ENCODE measurements at regions not wholly inside any gene's neighbourhood (a gene's known extent, or its start where the extent isn't known, plus 50 kb on each side); places are given as distances from the start of the nearest gene placed in this dataset.

DNA sequence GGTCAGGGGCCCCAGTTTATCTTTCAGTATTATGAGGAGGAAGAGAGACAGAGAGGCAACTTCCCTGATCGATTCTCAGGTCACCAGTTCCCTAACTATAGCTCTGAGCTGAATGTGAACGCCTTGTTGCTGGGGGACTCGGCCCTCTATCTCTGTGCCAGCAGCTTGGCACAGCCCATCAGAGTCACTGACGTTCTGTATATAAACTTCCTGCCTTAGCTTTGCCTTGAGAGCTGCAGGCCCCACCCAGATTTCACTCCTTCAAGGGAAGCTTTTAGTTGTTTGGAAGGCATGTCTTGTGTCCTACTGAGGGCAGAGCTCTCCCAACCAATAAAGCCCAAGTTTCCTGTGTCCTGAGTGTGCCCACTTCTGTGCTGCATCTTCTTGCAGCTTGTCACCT is 242.5 kb upstream of the PRSS58 start:
- Histone ChIP-seq H3K9me3 (ENCODE audit: control insufficient read depth, low read depth, low read length) (no peaks in the 10 kb centered on the region), H3K79me2 (ENCODE audit: control insufficient read depth, insufficient read depth, low read length) (no peaks in the 10 kb centered on the region), H4K20me1 (ENCODE audit: control insufficient read depth, extremely low read depth, insufficient read depth, low read length) (no peaks in the 10 kb centered on the region), H3K9ac (ENCODE audit: control insufficient read depth, extremely low read depth, insufficient read depth, low read length) (no peak overlapping the region), H3K36me3 (ENCODE audit: control insufficient read depth in 2 of 2, extremely low read depth in 1 of 2, insufficient read depth in 2 of 2, low read length in 2 of 2) (no peaks in the 10 kb centered on the region), H2AFZ (ENCODE audit: control insufficient read depth, low read length) (peak overlapping the region; percentile 79), H3K4me2 (ENCODE audit: control insufficient read depth, extremely low read depth, insufficient read depth, low read depth, low read length) (no peak overlapping the region), H3K27me3 (ENCODE audit: control insufficient read depth, extremely low read depth, insufficient read depth, low read length) (no peaks in the 10 kb centered on the region), H3K9me1 (ENCODE audit: control insufficient read depth, extremely low read depth, insufficient read depth, low read length) (no peaks in the 10 kb centered on the region), H3K4me3 (ENCODE audit: control insufficient read depth in 2 of 3, extremely low read depth in 1 of 3, insufficient read depth in 2 of 3, low read depth in 1 of 3, low read length in 3 of 3) (no peak overlapping the region), H3K27ac (ENCODE audit: control insufficient read depth, insufficient read depth, low read length) (no peak overlapping the region), H3K4me1 (ENCODE audit: control insufficient read depth, extremely low read depth, insufficient read depth, low read length) (peaks cover 31% of the 10 kb centered on the region)
- DNase-seq (ENCODE audit: low read depth, low spot score) (no peak), FAIRE-seq (no peak)
- dilution Hi-C loops (cut with MboI; ENCODE audit: extremely low pct_ligation_motif_present, low sequenced_read_pairs) = no loop called here
- TF ChIP-seq, protein P1, sequence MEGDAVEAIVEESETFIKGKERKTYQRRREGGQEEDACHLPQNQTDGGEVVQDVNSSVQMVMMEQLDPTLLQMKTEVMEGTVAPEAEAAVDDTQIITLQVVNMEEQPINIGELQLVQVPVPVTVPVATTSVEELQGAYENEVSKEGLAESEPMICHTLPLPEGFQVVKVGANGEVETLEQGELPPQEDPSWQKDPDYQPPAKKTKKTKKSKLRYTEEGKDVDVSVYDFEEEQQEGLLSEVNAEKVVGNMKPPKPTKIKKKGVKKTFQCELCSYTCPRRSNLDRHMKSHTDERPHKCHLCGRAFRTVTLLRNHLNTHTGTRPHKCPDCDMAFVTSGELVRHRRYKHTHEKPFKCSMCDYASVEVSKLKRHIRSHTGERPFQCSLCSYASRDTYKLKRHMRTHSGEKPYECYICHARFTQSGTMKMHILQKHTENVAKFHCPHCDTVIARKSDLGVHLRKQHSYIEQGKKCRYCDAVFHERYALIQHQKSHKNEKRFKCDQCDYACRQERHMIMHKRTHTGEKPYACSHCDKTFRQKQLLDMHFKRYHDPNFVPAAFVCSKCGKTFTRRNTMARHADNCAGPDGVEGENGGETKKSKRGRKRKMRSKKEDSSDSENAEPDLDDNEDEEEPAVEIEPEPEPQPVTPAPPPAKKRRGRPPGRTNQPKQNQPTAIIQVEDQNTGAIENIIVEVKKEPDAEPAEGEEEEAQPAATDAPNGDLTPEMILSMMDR (optimal IDR thresholded peaks at IDR 0.05 in 1 of 3, IDR thresholded peaks at IDR 0.05 in 1 of 3, conservative IDR thresholded peaks at IDR 0.05 in 1 of 3; ENCODE audit: extremely low read depth in 1 of 3, insufficient read depth in 2 of 3, low read length in 3 of 3) = no peak
- TF ChIP-seq EZH2 (IDR thresholded peaks at IDR 0.05; ENCODE audit: low read length) = no peak

DNA sequence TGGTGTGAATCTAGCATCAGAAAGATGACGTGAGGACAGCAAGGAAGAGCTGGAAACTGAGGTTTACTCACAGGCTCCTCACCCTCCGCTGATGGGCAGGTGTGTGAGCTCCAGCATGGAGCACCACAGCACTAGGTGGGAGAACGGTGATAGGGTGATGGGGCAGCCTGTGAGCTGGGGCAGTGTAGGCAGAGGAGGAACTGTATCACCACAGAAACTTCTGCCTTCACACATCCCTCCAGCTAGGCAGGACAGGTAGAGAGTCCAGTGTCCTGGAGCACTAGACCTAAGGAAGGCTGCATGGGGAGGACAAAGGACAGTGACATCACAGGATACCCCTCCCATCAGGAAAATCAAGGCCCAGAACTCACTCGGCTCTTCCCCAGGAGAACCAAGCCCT is 241.8 kb upstream of the PRSS58 start:
- Histone ChIP-seq H4K20me1 (ENCODE audit: control insufficient read depth, extremely low read depth, insufficient read depth, low read length) (no peaks in the 10 kb centered on the region), H3K9ac (ENCODE audit: control insufficient read depth, extremely low read depth, insufficient read depth, low read length) (no peak overlapping the region), H3K9me1 (ENCODE audit: control insufficient read depth, extremely low read depth, insufficient read depth, low read length) (no peaks in the 10 kb centered on the region), H2AFZ (ENCODE audit: control insufficient read depth, low read length) (peak overlapping the region; percentile 79), H3K4me1 (ENCODE audit: control insufficient read depth, extremely low read depth, insufficient read depth, low read length) (peaks cover 31% of the 10 kb centered on the region), H3K4me3 (ENCODE audit: control insufficient read depth in 2 of 3, extremely low read depth in 1 of 3, insufficient read depth in 2 of 3, low read depth in 1 of 3, low read length in 3 of 3) (no peak overlapping the region), H3K27me3 (ENCODE audit: control insufficient read depth, extremely low read depth, insufficient read depth, low read length) (no peaks in the 10 kb centered on the region), H3K4me2 (ENCODE audit: control insufficient read depth, extremely low read depth, insufficient read depth, low read depth, low read length) (no peak overlapping the region), H3K27ac (ENCODE audit: control insufficient read depth, insufficient read depth, low read length) (no peak overlapping the region), H3K9me3 (ENCODE audit: control insufficient read depth, low read depth, low read length) (no peaks in the 10 kb centered on the region), H3K79me2 (ENCODE audit: control insufficient read depth, insufficient read depth, low read length) (no peaks in the 10 kb centered on the region), H3K36me3 (ENCODE audit: control insufficient read depth in 2 of 2, extremely low read depth in 1 of 2, insufficient read depth in 2 of 2, low read length in 2 of 2) (no peaks in the 10 kb centered on the region)
- TF ChIP-seq EZH2 (IDR thresholded peaks at IDR 0.05; ENCODE audit: low read length) = no peak
- TF ChIP-seq, protein P1 (optimal IDR thresholded peaks at IDR 0.05 in 1 of 3, IDR thresholded peaks at IDR 0.05 in 1 of 3, conservative IDR thresholded peaks at IDR 0.05 in 1 of 3; ENCODE audit: extremely low read depth in 1 of 3, insufficient read depth in 2 of 3, low read length in 3 of 3) = no peak
- DNase-seq (ENCODE audit: low read depth, low spot score) (no peak), FAIRE-seq (no peak)
- dilution Hi-C loops (cut with MboI; ENCODE audit: extremely low pct_ligation_motif_present, low sequenced_read_pairs) = no loop called here
